Transverse colon (tissue), 4 donors: ENCODE measurements at regions not wholly inside any gene's neighbourhood (a gene's known extent, or its start where the extent isn't known, plus 50 kb on each side); places are given as distances from the start of the nearest gene placed in this dataset.

ENCODE experiments used
- DNase-seq: peaks from one replicate; pipeline ENCODE4 v3.0.0-alpha.2; 2019
- H3K27ac ChIP-seq, 4 donors: fragments of 200-600 bp; sonication (generic); 2 replicates each; pipeline ENCODE4 v1.5.1; 2016 to 2018; ENCODE audit warnings: inconsistent platforms in 4 of 4
- H3K27me3 ChIP-seq: fragments of 200-600 bp; sonication (generic); 2 replicates; pipeline ENCODE4 v1.5.1; 2017; ENCODE audit warnings: inconsistent platforms
- H3K36me3 ChIP-seq, 4 donors: fragments of 200-600 bp; sonication (generic); 2 replicates each; pipeline ENCODE4 v1.5.1; 2017 to 2019; ENCODE audit warnings: inconsistent platforms in 4 of 4
- H3K4me1 ChIP-seq, 4 donors: fragments of 200-600 bp; sonication (generic); 2 replicates each; pipeline ENCODE4 v1.5.1; 2017 to 2020; ENCODE audit warnings: inconsistent platforms in 4 of 4
- H3K4me3 ChIP-seq, 4 donors: fragments of 200-600 bp; sonication (generic); 1 replicate in 1 of 4; 2 replicates in 3 of 4; pipeline versions ENCODE4 v1.5.1 to v1.6.1; 2017 to 2019; ENCODE audit warnings: inconsistent platforms in 4 of 4
- H3K9me3 ChIP-seq, 2 donors: fragments of 200-600 bp; sonication (generic); 2 replicates each; pipeline ENCODE4 v1.5.1; 2017 to 2019; ENCODE audit warnings: inconsistent platforms in 2 of 2
- EP300 ChIP-seq: sonication (generic); formaldehyde crosslinking; IDR thresholded peaks from one replicate; pipeline ENCODE4 v1.6.1; 2017; ENCODE audit warnings: antibody characterized with exemption, low read depth
- POLR2A ChIP-seq: fragments of 450-650 bp; IDR thresholded peaks from one replicate; pipeline ENCODE4 v1.6.1; 2016; ENCODE audit warnings: antibody characterized with exemption, mild to moderate bottlenecking, moderate library complexity
- POLR2AphosphoS5 ChIP-seq, 3 donors: sonication (generic); formaldehyde crosslinking; IDR thresholded peaks; one replicate each; pipeline ENCODE4 v1.6.1; 2016; ENCODE audit warnings: antibody characterized with exemption in 3 of 3
- WGBS, 2 donors: methylation state at CpG; one replicate each; pipeline ENCODE4 v1.1.5; 2018; ENCODE audit warnings: low coverage in 1 of 2; 5-methylcytosine and 5-hydroxymethylcytosine counted together
- in situ Hi-C, 4 donors: fragments of 200-750 bp; cut with MboI; loops; one replicate each; pipeline versions ENCODE4 v1.15.0 to v1.15.1; 2017; ENCODE audit warnings: low sequenced_read_pairs in 3 of 4, low pct_ligation_motif_present in 1 of 4, low pct_unique_long_range_greater_than_20kb in 1 of 4
- intact Hi-C: fragments of 100-400 bp; cut with DNase I; formaldehyde crosslinking; loops from one replicate; pipeline ENCODE4 v1.15.1; 2023; ENCODE audit warnings: low total_unique reads
- TF ChIP-seq, protein P1 (sequence below), 5 experiments: fragments of 200-600 bp in 3 of 5; fragments of 450-650 bp in 2 of 5; sonication (generic) in 3 of 5; IDR thresholded peaks; 1 replicate in 2 of 5; 2 replicates in 3 of 5; pipeline ENCODE4 v1.5.1; 2016 to 2017; ENCODE audit warnings: antibody characterized with exemption in 5 of 5, inconsistent platforms in 3 of 5, mild to moderate bottlenecking in 2 of 5, moderate library complexity in 1 of 5

DNA sequence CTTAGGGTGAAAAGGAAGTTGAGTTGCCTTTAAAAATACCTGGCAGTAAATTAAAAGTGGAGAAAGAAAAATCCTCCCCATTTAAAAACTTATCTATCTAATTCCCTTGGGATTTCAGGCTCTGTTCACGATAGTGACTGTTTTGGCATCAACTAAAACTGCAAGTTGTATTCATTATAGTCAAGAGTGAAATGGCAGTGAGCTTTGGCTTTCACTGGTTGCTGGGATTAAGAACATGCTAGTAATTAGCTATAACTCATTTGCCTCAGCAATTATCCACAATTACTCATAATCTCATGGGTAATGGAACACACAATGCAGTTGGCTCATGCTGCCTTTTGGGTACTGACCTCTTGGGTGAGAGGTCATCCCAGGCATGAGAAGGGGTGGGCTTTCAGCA, 250.1 kb downstream of the GAS1 start:
- intact Hi-C loops = no loop called here
- H3K4me3 ChIP-seq = no peak overlapping the region
- DNase-seq = no peak
- H3K4me1 ChIP-seq = peaks cover 0 to 6% (median 2%) of the 10 kb centered on the region in 4 donors
- TF ChIP-seq POLR2AphosphoS5 (IDR thresholded peaks at IDR 0.05) (no peak), POLR2A (no peak), EP300 (no peak)
- TF ChIP-seq, protein P1, sequence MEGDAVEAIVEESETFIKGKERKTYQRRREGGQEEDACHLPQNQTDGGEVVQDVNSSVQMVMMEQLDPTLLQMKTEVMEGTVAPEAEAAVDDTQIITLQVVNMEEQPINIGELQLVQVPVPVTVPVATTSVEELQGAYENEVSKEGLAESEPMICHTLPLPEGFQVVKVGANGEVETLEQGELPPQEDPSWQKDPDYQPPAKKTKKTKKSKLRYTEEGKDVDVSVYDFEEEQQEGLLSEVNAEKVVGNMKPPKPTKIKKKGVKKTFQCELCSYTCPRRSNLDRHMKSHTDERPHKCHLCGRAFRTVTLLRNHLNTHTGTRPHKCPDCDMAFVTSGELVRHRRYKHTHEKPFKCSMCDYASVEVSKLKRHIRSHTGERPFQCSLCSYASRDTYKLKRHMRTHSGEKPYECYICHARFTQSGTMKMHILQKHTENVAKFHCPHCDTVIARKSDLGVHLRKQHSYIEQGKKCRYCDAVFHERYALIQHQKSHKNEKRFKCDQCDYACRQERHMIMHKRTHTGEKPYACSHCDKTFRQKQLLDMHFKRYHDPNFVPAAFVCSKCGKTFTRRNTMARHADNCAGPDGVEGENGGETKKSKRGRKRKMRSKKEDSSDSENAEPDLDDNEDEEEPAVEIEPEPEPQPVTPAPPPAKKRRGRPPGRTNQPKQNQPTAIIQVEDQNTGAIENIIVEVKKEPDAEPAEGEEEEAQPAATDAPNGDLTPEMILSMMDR (IDR thresholded peaks at IDR 0.05) = no peak
- H3K36me3 ChIP-seq = no peaks in the 10 kb centered on the region
- H3K27me3 ChIP-seq = no peaks in the 10 kb centered on the region
- no peak overlapping the region for H3K27ac ChIP-seq
- WGBS, 2 donors = 56 to 63% methylated on average over 1 of the region's 1 CpG
- in situ Hi-C loops = no loop called here
- no peaks in the 10 kb centered on the region for H3K9me3 ChIP-seq

DNA sequence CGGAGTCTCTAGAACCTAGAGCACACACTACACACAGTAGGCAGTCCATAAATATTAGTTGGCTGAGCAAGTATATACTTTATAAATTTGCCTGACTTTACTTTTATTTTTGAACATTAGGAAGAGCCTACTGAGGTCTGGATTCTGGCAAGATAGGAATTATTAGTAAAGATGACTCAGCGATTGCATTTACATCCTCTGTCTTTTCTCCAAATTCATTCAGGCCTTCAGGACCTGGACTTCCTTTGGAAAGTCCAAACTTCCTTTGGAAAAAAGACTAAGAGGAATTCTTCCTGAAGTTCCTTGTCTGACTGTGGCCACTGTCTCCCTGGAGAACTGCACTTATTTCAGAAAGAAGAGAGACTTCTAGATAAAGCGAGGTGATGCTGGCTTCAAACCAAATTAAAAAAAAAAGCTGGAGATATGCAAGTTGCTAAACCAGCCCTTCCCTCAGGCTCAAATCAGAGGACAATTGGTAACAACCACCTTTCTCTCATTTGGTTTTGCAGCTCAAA, 251.3 kb downstream of the GAS1 start:
- Histone ChIP-seq H3K27ac (no peak overlapping the region), H3K4me1 (peaks cover 0 to 4% (median 0%) of the 10 kb centered on the region in 4 donors), H3K9me3 (no peaks in the 10 kb centered on the region), H3K36me3 (no peaks in the 10 kb centered on the region), H3K27me3 (no peaks in the 10 kb centered on the region), H3K4me3 (no peak overlapping the region)
- TF ChIP-seq, protein P1 (IDR thresholded peaks at IDR 0.05) = no peak
- TF ChIP-seq EP300 (no peak), POLR2A (no peak), POLR2AphosphoS5 (IDR thresholded peaks at IDR 0.05) (no peak)
- no peak for DNase-seq
- in situ Hi-C loops (no loop called here), intact Hi-C loops (no loop called here)
- 73 to 77% methylated on average over 3 of the region's 3 CpGs for WGBS, 2 donors

DNA sequence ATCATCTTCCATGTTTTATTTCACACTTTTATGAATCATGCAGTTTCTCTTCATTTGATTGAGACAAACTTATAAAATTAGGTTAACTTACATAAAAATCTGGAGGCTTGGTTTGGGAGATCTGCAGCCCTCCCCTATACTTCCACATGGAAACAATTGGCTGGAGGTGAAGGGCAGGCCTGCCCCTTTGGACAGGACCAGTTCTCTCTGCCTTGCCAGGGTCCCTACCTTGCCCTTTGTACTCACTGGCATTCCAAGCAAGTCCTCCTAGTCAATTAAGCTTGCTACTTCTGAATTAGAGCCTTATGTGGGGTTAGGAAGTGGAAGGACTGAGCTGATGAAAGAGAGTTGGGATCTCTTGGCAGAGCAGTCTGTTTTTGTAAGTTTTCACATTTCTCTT, 257.3 kb downstream of the GAS1 start:
- no peak for DNase-seq
- intact Hi-C loops = no loop called here
- no peaks in the 10 kb centered on the region for H3K27me3 ChIP-seq
- in situ Hi-C loops = no loop called here
- H3K27ac ChIP-seq = no peak overlapping the region
- no peak for TF ChIP-seq EP300
- no peak for TF ChIP-seq POLR2AphosphoS5 (IDR thresholded peaks at IDR 0.05)
- TF ChIP-seq, protein P1 (IDR thresholded peaks at IDR 0.05) = no peak
- TF ChIP-seq POLR2A = no peak
- no peaks in the 10 kb centered on the region for H3K4me1 ChIP-seq
- H3K36me3 ChIP-seq = no peaks in the 10 kb centered on the region
- no peaks in the 10 kb centered on the region for H3K9me3 ChIP-seq
- no peak overlapping the region for H3K4me3 ChIP-seq

DNA sequence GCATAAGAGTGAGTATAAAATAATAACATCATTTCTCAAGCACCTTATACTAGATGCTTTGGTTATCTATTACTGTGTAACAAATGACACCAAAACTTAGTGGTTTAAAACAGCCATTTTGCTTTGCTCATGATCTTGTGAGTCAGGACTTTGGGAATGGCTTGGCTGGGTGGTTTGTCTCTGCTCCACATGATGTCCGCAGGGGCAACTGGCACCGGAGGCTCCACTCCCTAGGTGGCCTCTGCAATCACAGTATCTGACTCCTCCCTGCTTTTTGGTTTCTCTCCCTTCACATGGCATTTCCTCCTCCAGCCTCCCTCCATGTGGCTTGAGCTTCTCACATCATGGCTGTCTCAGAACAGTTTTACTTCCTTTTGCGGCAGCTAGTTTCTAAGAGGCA, 259.5 kb downstream of the GAS1 start:
- no peaks in the 10 kb centered on the region for H3K36me3 ChIP-seq
- peaks cover 0 to 4% (median 0%) of the 10 kb centered on the region in 4 donors for H3K4me1 ChIP-seq
- no peak for TF ChIP-seq EP300
- TF ChIP-seq, protein P1 (IDR thresholded peaks at IDR 0.05) = no peak
- WGBS, 2 donors = 89 to 91% methylated on average over 3 of the region's 3 CpGs
- H3K27me3 ChIP-seq = no peaks in the 10 kb centered on the region
- no peak overlapping the region for H3K27ac ChIP-seq
- in situ Hi-C loops (no loop called here), intact Hi-C loops (no loop called here)
- H3K9me3 ChIP-seq = no peaks in the 10 kb centered on the region
- DNase-seq = no peak
- no peak overlapping the region for H3K4me3 ChIP-seq
